CD4-positive, alpha-beta T cell treated with Interleukin-6 at 100 ng/mL for 8 hours (primary cell): ENCODE measurements at regions not wholly inside any gene's neighbourhood (a gene's known extent, or its start where the extent isn't known, plus 50 kb on each side); places are given as distances from the start of the nearest gene placed in this dataset.
"Not testable (repeated sequence)": the region's sequence is repeated elsewhere in the genome, so short reads cannot be mapped to it uniquely, and the experiment has no call there.

Experiments
- DNase-seq: peaks from one replicate; pipeline ENCODE4 v3.0.0-alpha.2; 2020; ENCODE audit warnings: mixed read lengths, low spot score

- DNase-seq: no peak
Measured at GRCh38 chr10:9291081-9291480, 1236.6 kb downstream of the GATA3 start.

- no peak for DNase-seq
Measured at GRCh38 chr10:9294132-9294663, 1239.7 kb downstream of the GATA3 start.

GRCh38 chr10:9294865-9295264 lies 1240.4 kb downstream of the GATA3 start:
- DNase-seq: no peak

GRCh38 chr10:9296190-9296589 lies 1241.7 kb downstream of the GATA3 start:
- no peak for DNase-seq

- no peak for DNase-seq
Measured at GRCh38 chr10:9297580-9297979, 1243.1 kb downstream of the GATA3 start.

GRCh38 chr10:9299966-9300365 lies 1245.5 kb downstream of the GATA3 start:
- DNase-seq: no peak

GRCh38 chr10:9301148-9301547 lies 1246.7 kb downstream of the GATA3 start:
- DNase-seq: no peak

GRCh38 chr10:9301554-9301953 lies 1247.1 kb downstream of the GATA3 start:
- no peak for DNase-seq

- DNase-seq: peak; percentile 40
Measured at GRCh38 chr10:9302140-9302746, 1247.8 kb downstream of the GATA3 start.

- DNase-seq: no peak
Measured at GRCh38 chr10:9305018-9305655, 1250.6 kb downstream of the GATA3 start.

GRCh38 chr10:9311702-9312499 lies 1257.4 kb downstream of the GATA3 start:
- DNase-seq: no peak

GRCh38 chr10:9315292-9315691 lies 1260.8 kb downstream of the GATA3 start:
- no peak for DNase-seq

- DNase-seq: peak; percentile 35
Measured at GRCh38 chr10:9331583-9332008, 1277.1 kb downstream of the GATA3 start.

- DNase-seq: no peak
Measured at GRCh38 chr10:9334270-9334669, 1279.8 kb downstream of the GATA3 start.

- no peak for DNase-seq
Measured at GRCh38 chr10:9339716-9340115, 1285.2 kb downstream of the GATA3 start.

- DNase-seq: peak; percentile 2
Measured at GRCh38 chr10:9342885-9343570, 1288.5 kb downstream of the GATA3 start.

- not testable (repeated sequence) for DNase-seq
Measured at GRCh38 chr10:9347933-9348332, 1293.4 kb downstream of the GATA3 start.

- DNase-seq: no peak
Measured at GRCh38 chr10:9357471-9357870, 1303.0 kb downstream of the GATA3 start.

GRCh38 chr10:9362721-9363120 lies 1308.2 kb downstream of the GATA3 start:
- peak; percentile 3 for DNase-seq

GRCh38 chr10:9379183-9379582 lies 1324.7 kb downstream of the GATA3 start:
- no peak for DNase-seq

- DNase-seq: no peak
Measured at GRCh38 chr10:9381733-9382532, 1327.4 kb downstream of the GATA3 start.

- no peak for DNase-seq
Measured at GRCh38 chr10:9382533-9382866, 1328.0 kb downstream of the GATA3 start.
